C4-2B (cell line): ENCODE measurements at regions not wholly inside any gene's neighbourhood (a gene's known extent, or its start where the extent isn't known, plus 50 kb on each side); places are given as distances from the start of the nearest gene placed in this dataset.
"Not testable (repeated sequence)": the region's sequence is repeated elsewhere in the genome, so short reads cannot be mapped to it uniquely, and the experiment has no call there.

Experiments used
- H3K27ac ChIP-seq: fragments of 450-650 bp; 2 replicates; pipeline ENCODE4 v1.5.1; 2017
- ZFX ChIP-seq: fragments of 450-650 bp; IDR thresholded peaks from 2 replicates; pipeline ENCODE4 v1.6.1; 2017
- TF ChIP-seq, protein P1 (sequence below): fragments of 450-650 bp; conservative IDR thresholded peaks from 2 replicates; pipeline ENCODE4 v1.5.1; 2017; ENCODE audit warnings: mild to moderate bottlenecking

DNA sequence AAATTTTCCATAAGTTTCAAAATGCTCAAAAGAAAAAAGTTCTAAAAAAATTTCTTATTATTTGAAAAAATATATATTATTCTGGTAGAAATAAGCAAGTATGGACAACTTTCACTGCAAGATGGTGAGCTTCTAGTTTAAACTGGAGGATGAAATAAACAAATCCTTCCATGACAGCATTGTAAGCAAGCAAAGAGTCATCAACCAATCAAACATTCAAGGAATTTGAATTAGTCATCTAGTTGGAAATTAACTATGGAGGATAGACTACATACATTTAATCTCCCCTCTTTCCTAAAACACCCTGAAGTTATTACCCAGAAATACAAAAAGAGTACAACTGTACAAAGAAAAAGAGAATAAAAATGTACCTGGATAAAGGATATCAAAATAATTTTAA is 51.0 kb upstream of the IRX5 start:
- TF ChIP-seq, protein P1, sequence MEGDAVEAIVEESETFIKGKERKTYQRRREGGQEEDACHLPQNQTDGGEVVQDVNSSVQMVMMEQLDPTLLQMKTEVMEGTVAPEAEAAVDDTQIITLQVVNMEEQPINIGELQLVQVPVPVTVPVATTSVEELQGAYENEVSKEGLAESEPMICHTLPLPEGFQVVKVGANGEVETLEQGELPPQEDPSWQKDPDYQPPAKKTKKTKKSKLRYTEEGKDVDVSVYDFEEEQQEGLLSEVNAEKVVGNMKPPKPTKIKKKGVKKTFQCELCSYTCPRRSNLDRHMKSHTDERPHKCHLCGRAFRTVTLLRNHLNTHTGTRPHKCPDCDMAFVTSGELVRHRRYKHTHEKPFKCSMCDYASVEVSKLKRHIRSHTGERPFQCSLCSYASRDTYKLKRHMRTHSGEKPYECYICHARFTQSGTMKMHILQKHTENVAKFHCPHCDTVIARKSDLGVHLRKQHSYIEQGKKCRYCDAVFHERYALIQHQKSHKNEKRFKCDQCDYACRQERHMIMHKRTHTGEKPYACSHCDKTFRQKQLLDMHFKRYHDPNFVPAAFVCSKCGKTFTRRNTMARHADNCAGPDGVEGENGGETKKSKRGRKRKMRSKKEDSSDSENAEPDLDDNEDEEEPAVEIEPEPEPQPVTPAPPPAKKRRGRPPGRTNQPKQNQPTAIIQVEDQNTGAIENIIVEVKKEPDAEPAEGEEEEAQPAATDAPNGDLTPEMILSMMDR, result no peak
- TF ChIP-seq ZFX, result no peak
- H3K27ac ChIP-seq, result no peak overlapping the region

DNA sequence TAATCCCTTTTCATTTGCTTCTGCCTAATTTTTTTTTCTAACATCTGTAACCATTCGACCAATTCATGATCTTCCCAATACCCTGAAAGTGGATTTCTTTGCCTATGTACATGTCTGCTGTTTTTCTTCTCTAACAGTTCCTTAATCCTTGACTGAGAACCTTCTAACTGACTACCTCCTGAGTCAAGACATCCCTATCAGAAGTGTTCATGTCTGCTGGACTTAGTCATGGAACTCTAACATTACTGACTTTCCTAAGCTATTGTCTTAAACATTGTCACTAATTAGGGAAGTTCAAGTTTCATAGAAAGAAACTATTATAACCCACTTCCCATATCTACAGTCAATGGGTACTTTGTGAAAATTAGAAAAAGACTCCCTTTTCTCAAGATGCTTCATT is 52.4 kb upstream of the IRX5 start:
- no peak for TF ChIP-seq ZFX
- TF ChIP-seq, protein P1, result no peak
- no peak overlapping the region for H3K27ac ChIP-seq

DNA sequence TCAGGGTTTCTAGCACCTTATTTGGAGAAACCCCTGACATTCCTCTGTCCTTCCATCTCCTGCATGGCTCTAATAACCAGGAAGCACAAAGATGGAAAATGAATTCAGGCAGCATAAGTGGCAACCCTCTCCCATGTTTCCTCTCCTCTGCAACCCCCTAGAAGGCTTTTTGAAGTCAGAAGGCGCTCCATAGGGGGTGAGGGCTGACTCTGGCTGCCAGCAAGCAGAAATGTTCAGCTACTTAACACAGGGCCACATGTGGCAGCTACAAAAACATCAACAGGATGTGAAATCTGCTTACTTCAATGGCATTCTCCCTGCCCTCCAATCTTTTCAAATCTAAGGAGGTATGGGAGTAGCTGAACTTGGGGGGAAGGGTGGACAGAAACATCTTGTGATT is 55.2 kb upstream of the IRX5 start:
- no peak for TF ChIP-seq ZFX
- TF ChIP-seq, protein P1, result no peak
- no peak overlapping the region for H3K27ac ChIP-seq

DNA sequence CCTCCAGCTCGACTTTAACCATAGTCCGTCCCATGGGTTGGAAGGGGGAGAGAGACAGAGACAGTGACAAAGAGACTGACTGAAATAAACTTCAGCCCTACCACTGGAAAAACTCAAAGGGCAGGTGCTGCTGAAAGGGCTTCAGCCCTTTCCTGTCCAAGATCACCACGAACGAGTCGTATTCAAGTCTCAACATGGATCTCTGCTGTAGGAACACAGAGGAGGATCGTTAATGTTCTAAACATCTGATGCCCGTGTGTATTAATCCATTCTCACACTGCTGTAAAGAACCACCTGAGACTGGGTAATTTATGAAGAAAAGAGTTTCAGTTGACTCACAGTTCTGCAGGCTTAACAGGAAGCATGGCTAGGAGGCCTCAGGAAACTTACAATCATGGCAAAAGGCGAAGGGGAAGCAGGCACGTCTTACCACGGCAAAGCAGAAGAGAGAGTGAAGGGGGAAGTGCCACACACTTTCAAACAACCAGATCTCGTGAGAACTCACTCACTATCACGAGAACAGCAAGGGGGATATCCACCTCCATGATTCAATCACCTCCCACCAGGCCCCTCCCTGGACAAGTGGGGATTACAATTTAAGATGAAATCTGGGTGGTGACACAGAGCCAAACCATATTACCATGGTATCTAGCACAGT is 56.8 kb upstream of the IRX5 start:
- H3K27ac ChIP-seq, result not testable (repeated sequence)

DNA sequence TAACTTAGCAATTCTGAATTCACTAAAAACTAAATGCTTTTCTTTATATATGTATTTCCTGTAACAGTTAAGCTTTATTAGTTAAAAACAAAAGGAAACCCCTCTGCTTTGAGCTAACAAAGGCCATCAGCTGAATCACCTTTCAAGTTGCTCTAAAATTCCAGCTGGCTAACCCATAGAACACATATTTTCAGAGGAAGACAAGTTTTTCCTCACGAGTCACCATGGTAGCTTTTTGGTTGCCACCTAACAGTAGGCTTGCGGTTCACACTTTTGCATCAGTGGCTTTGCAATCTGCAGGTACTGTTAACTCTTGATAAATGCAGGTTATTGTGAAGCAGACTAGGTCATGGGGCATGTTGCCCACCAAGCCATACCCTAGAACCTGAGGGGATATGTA is 57.6 kb upstream of the IRX5 start:
- no peak for TF ChIP-seq ZFX
- TF ChIP-seq, protein P1, result no peak
- no peak overlapping the region for H3K27ac ChIP-seq

DNA sequence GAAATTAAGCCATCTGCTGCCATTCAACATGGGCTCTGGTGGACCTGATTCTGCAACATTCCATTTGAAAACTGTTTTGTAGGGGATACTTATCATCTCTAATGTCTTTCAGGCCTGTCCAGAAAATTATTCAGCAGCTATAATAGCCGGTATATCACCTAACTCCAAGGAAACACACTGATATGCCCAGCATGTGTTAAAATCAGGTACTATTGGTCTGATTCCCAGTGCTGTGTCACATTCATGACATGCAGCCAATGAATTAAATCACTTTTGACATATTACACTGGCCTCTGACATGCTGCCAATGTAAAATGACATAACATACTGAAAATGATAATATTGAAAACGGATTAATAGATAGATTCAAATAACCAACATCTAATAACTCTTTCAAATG is 60.5 kb upstream of the IRX5 start:
- H3K27ac ChIP-seq, result no peak overlapping the region
- TF ChIP-seq ZFX, result no peak
- TF ChIP-seq, protein P1, result no peak

DNA sequence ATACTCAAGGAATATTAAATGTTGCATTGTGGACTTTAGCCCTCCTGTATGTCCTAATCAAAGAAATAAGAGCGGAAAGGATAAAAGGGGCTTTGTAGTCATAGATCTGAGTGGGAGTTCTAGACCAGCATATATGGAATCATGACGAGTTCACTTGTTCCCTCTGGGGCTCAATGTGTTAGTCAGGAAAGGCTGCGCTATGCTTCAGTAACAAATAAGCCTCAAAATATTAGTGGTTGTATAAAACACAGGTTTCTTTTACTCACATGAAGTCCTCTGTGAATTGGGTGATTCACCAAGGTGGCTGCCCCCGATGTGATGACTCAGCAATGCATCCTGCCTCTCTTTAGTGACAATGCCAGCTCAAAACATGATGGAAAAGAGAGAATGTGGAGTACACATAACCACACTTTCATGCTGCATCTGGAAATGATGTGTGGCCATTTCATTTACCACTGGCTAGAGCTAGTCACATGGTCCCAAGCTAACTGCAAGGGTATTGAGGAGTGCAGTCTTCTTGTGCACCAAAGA is 63.3 kb upstream of the IRX5 start:
- TF ChIP-seq ZFX, result no peak
- TF ChIP-seq, protein P1, result no peak
- no peak overlapping the region for H3K27ac ChIP-seq

DNA sequence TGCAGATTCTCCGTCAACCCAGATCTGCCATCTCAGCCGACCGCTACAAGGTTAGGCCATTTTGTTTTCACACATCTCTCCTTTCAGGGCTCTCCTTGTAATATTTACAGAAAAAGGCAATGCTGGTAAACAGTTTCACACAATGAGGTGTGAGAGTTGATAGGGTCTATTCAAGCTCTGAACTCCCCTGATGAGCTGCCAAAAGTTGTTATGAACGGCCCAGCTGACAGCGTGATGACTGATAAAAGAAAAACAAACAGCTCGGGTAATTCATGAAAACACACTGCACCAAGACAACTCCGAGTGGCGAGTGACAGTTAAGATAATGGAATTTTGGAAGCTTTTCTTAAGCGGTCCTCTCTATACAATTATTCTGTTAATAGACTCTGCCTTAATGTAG is 68.1 kb upstream of the IRX5 start:
- H3K27ac ChIP-seq, result no peak overlapping the region
- TF ChIP-seq ZFX, result no peak
